MG63 (cell line): ENCODE measurements at regions not wholly inside any gene's neighbourhood (a gene's known extent, or its start where the extent isn't known, plus 50 kb on each side); places are given as distances from the start of the nearest gene placed in this dataset.

ENCODE experiments used
- DNase-seq: peaks from one replicate; pipeline ENCODE4 v3.0.0-alpha.2; 2020
- H3K27me3 ChIP-seq: fragments of 250-450 bp; sonication (Bioruptor Pico); 2 replicates; pipeline ENCODE4 v1.5.1; 2020; ENCODE audit warnings: mild to moderate bottlenecking, moderate library complexity
- H3K36me3 ChIP-seq: fragments of 250-450 bp; sonication (Bioruptor Pico); 2 replicates; pipeline ENCODE4 v1.5.1; 2020; ENCODE audit warnings: mild to moderate bottlenecking, moderate library complexity
- H3K4me3 ChIP-seq: fragments of 250-450 bp; sonication (Bioruptor Pico); 2 replicates; pipeline ENCODE4 v1.5.1; 2020; ENCODE audit warnings: mild to moderate bottlenecking, moderate library complexity
- H3K9me3 ChIP-seq: fragments of 250-450 bp; sonication (Bioruptor Pico); 2 replicates; pipeline ENCODE4 v1.5.1; 2020; ENCODE audit warnings: mild to moderate bottlenecking, moderate library complexity

DNA sequence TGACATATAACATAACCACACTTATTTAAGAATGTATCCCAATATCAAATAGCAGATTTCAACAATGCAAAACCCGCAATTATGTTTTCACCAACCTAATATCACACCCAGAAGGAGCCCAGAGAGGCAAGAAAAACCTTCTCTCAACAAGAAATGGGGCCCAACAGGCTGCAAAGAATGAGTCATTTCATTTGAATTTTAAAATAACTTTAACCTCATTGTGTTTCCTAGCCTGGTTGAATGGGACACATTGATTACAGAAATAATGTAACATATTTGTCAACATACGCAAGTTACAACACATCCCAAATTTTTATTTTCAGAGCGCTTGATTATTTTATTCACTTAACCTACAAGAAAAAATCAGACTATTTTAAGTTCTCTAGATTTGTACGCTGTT is 365.1 kb upstream of the SLCO3A1 start:
- no peaks in the 10 kb centered on the region for H3K27me3 ChIP-seq
- no peaks in the 10 kb centered on the region for H3K9me3 ChIP-seq
- no peaks in the 10 kb centered on the region for H3K36me3 ChIP-seq
- H3K4me3 ChIP-seq: no peak overlapping the region
- DNase-seq: no peak

- H3K9me3 ChIP-seq: no peaks in the 10 kb centered on the region
- no peak overlapping the region for H3K4me3 ChIP-seq
- DNase-seq: no peak
- peaks cover 4% of the 10 kb centered on the region; the same call in 1 of the 2 replicates for H3K27me3 ChIP-seq
- no peaks in the 10 kb centered on the region for H3K36me3 ChIP-seq
These were observed 363.3 kb upstream of the SLCO3A1 start for GRCh38 chr15:91490211-91490610.

DNA sequence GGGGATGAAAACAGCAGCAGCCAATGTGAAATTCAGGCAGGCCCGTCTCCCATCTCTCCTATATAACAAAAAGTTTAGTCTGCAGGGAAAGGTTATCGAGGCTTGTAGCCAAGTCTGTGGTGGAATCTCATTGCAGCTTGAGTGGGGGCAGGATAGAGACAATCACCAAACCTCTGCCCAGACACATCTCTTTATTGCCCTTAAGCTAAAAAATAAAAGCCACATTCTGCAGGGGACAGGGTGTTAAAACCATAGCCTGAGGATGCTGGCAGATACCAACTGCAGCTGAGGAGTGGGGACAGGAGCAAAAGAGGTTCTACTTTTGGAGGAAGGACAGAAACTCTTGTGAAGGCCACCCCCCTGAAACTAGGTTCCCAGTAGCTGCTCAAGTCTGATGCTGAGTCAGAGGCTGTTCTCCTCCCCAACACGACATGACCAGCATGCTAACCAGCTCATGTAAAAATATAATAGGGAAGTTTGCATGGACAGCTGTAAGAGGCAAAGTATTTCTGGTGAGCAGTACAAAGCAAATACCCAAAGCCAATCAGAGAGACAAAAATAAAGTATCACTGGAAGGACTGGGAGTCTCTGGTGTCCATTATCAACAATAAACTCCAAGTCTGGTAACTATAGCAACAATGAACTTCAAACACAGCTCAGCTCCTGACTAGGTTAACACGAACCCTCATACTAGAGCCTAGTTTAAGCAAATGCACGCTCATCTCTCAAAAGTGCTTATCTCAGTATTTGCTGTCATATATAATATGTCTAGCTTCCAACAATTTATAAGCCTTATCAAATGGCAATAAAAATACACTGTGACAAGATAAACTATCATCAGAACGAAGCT is 362.2 kb upstream of the SLCO3A1 start:
- no peak for DNase-seq
- H3K9me3 ChIP-seq: no peaks in the 10 kb centered on the region
- H3K36me3 ChIP-seq: no peaks in the 10 kb centered on the region
- H3K4me3 ChIP-seq: no peak overlapping the region
- H3K27me3 ChIP-seq: peaks cover 4% of the 10 kb centered on the region; the same call in 1 of the 2 replicates

GRCh38 chr15:91496754-91497691 is 356.5 kb upstream of the SLCO3A1 start:
- peaks cover 4% of the 10 kb centered on the region; the same call in 1 of the 2 replicates for H3K27me3 ChIP-seq
- no peaks in the 10 kb centered on the region for H3K36me3 ChIP-seq
- no peak overlapping the region for H3K4me3 ChIP-seq
- H3K9me3 ChIP-seq: no peaks in the 10 kb centered on the region
- no peak for DNase-seq

DNA sequence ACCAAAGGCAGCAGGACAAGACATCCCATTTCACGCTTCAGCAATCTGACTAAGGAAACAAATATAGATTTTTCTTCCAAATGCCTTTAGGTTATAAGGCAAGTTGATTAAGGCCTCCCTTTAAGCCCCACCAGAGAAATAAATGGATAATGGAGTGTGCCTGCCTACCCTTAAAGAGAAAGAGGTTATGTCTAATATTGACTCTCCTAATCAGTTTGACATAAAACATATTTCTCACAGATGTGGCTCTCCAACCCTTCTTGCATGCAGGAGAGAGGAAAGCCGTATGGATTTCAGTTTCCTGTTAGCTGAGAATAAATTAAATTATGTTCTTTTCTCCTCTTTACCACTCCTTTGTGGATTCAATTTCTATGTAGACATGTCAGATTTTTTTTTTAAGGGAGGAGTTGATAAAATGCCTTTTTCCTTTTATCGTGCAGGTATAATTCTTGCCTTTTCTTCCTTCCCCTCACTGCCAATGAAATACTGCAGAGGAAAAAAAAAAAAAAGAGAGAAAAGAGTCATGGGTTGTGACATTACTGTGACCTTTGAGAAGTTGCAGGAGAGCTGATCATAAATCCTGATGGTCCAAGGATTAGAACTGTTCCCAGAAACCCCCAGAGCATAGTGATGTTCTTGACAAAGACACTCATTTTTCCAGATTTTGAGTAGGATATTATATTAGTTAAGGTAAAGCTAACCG is 355.3 kb upstream of the SLCO3A1 start:
- no peaks in the 10 kb centered on the region for H3K36me3 ChIP-seq
- DNase-seq: no peak
- H3K9me3 ChIP-seq: no peaks in the 10 kb centered on the region
- no peak overlapping the region for H3K4me3 ChIP-seq
- H3K27me3 ChIP-seq: peaks cover 4% of the 10 kb centered on the region; the same call in 1 of the 2 replicates

GRCh38 chr15:91498749-91499062 is 354.8 kb upstream of the SLCO3A1 start:
- no peak for DNase-seq

DNA sequence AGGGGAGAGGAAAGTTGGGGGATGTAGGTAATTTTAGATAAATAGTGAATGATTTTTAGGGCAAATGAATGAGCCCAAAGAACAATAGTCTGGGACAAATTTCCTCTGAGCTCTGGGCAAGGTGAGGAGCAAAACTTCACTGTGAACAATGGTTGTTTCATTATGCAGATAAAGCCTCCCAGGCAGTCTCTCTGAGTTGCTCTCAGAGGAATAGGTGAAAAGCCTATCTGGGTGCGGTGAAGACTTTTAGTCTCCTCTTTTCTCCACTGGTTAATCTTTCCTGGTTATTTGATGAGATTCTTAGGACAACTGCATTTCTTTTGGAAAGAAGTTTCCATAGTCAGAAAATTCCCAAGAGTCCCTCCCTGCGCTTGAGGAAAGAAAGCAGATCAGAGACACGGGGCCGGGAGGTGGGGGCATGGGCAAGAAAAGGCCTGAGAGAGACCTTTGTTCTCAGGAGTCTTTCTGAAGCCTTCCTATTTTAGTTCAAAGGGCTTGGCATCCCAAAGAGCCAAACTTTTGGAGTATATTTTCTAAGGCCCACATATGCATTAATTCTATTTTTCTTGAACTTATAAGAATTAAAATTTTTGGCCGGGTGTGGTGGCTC is 353.6 kb upstream of the SLCO3A1 start:
- H3K9me3 ChIP-seq: no peaks in the 10 kb centered on the region
- H3K27me3 ChIP-seq: no peaks in the 10 kb centered on the region
- no peak overlapping the region for H3K4me3 ChIP-seq
- DNase-seq: no peak
- H3K36me3 ChIP-seq: no peaks in the 10 kb centered on the region

More at GRCh38 chr15:91498749-91499062, 354.8 kb upstream of the SLCO3A1 start:
- Histone ChIP-seq H3K36me3 (no peaks in the 10 kb centered on the region), H3K27me3 (peaks cover 4% of the 10 kb centered on the region; the same call in 1 of the 2 replicates), H3K4me3 (no peak overlapping the region), H3K9me3 (no peaks in the 10 kb centered on the region)

DNA sequence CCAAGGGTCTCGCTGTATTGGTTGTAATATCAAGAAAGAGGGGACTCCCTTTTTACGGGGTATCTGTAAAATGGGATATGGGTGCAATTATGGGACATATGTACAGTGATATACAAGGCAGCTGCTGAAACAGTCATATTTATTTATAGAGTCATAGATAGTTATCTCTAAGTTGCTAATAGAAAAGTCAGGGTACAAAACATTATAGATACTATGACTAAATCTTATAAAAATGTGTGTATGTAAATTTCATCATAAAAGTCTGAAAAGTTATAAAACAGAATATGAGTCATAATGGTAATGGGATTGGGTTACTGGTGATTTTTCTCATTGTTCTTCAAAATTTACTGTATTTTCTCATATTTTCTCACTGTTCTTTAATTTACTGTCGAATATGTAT is 344.9 kb upstream of the SLCO3A1 start:
- Histone ChIP-seq H3K9me3 (no peaks in the 10 kb centered on the region), H3K36me3 (no peaks in the 10 kb centered on the region), H3K4me3 (no peak overlapping the region), H3K27me3 (no peaks in the 10 kb centered on the region)
- DNase-seq: no peak

- DNase-seq: no peak
- no peak overlapping the region for H3K4me3 ChIP-seq
- no peaks in the 10 kb centered on the region for H3K9me3 ChIP-seq
- no peaks in the 10 kb centered on the region for H3K36me3 ChIP-seq
- no peaks in the 10 kb centered on the region for H3K27me3 ChIP-seq
These were observed 339.4 kb upstream of the SLCO3A1 start for GRCh38 chr15:91514147-91514546.

DNA sequence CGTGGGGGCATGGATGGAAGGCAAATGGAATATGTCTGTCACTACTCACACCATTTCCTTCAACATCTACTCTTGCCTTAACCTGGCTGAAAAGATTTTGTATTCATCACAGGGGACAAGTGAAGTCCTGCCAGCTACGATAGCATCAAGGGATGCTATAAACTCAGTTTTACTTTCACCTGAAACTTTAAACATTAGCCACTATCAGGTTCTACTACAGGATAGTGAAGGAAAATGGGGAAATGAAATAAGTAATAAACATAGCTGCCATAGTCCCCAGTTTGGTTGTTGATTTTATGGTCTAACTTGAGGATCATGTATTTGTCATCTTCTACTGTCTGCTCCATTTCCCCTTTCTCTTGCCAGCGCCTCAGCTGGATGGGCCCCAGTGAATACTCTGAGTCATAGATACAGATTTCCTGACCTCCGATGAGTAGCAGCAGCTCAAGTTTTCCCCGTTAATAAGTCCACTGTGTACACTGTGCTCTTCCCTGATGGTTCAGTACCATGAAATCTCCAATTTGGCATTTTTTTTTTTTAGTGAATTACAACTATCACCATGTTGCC is 338.2 kb upstream of the SLCO3A1 start:
- Histone ChIP-seq H3K4me3 (no peak overlapping the region), H3K27me3 (no peaks in the 10 kb centered on the region), H3K9me3 (no peaks in the 10 kb centered on the region), H3K36me3 (no peaks in the 10 kb centered on the region)
- DNase-seq: peak; percentile 88

DNA sequence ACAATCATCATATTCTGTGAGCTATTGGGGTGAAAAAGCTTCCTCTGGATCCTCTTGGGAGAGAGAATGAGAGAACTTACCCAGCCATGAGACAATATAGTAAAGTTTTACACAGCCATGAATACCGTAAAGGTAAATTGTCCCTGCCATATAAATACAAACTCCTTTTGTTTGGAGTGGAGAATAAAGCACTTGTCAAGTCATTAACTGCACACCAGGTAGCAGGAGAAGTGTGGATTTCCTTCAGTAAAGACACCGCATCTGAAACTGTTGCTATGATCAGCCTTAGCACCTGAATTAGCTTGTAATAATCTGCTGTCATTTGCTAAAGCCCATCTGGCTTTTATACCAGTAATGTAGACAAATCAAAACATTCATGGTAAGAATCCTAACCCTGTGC is 336.6 kb upstream of the SLCO3A1 start:
- no peak for DNase-seq
- no peaks in the 10 kb centered on the region for H3K36me3 ChIP-seq
- H3K27me3 ChIP-seq: no peaks in the 10 kb centered on the region

DNA sequence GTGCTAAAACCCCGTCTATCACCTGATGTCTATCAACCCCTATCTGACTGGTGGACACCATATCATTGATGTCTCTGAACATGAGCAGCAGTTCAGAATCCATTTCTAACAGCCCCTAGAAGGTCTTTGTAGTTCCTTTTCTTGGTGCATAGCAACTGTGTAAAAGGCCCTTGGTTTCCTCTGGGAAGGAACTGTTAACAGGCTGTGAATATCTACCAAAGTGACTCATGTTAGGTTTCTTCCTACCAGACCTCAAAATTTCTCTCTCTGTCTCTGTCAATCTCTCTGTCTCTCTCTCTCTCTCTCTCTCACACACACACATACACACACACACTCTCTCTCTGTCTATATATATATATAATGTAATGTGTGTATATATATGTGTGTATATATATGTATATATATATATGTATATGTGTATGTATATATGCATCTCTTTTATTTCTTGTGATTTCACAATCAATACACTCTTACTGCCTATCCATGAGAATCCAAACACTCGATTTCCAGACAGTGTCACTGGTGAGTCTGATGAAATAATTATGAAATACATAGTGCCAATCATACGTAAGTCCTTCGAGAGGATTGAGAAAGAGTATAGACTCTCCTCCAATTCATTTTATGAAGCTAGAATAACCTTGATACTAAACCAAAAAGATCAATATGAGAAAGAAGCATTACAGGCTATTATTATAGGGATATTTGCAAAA is 335.9 kb upstream of the SLCO3A1 start:
- H3K27me3 ChIP-seq: no peaks in the 10 kb centered on the region
- no peak for DNase-seq
- H3K4me3 ChIP-seq: no peak overlapping the region
- H3K36me3 ChIP-seq: no peaks in the 10 kb centered on the region
- H3K9me3 ChIP-seq: no peaks in the 10 kb centered on the region

More for the DNA sequence above, 336.6 kb upstream of the SLCO3A1 start:
- Histone ChIP-seq H3K4me3 (no peak overlapping the region), H3K9me3 (no peaks in the 10 kb centered on the region)

GRCh38 chr15:91520850-91521249 is 332.7 kb upstream of the SLCO3A1 start:
- no peak overlapping the region for H3K4me3 ChIP-seq
- H3K9me3 ChIP-seq: no peaks in the 10 kb centered on the region
- H3K36me3 ChIP-seq: no peaks in the 10 kb centered on the region
- no peaks in the 10 kb centered on the region for H3K27me3 ChIP-seq
- DNase-seq: no peak

GRCh38 chr15:91521548-91521947 is 332.0 kb upstream of the SLCO3A1 start:
- no peak overlapping the region for H3K4me3 ChIP-seq
- H3K9me3 ChIP-seq: no peaks in the 10 kb centered on the region
- no peaks in the 10 kb centered on the region for H3K36me3 ChIP-seq
- no peak for DNase-seq
- no peaks in the 10 kb centered on the region for H3K27me3 ChIP-seq

DNA sequence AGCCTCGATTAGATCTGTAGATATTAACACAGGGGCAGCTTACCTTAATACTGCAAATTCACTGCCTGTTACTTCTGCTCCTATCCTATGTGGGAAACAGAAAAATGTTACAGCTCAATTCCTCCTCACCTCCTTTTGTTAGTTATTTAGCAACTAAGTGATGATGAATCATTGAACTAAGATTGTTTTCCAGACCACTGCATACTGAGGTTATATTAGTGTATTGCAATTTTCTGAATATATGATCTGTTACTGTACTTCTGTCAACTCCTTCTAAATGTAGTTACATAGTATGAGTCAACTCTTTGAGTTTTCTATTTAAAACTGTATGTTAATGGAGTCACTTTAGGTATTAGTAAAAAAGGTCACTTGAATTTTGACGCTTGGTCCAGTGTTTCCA is 331.5 kb upstream of the SLCO3A1 start:
- Histone ChIP-seq H3K4me3 (no peak overlapping the region), H3K9me3 (no peaks in the 10 kb centered on the region), H3K27me3 (no peaks in the 10 kb centered on the region), H3K36me3 (no peaks in the 10 kb centered on the region)
- DNase-seq: no peak
